ENCODE measurements at regions not wholly inside any gene's neighbourhood (a gene's known extent, or its start where the extent isn't known, plus 50 kb on each side); places are given as distances from the start of the nearest gene placed in this dataset.
A peak's percentile ranks its signal among the peaks of the same experiment; 100 is the strongest.
"Not testable (repeated sequence)": the region's sequence is repeated elsewhere in the genome, so short reads cannot be mapped to it uniquely, and the experiment has no call there.

- Histone ChIP-seq H3K9ac (ENCODE audit: extremely low read depth, low read length, poor library complexity, severe bottlenecking) (no peak overlapping the region), H3K27ac (ENCODE audit: low read depth, low read length) (peak overlapping the region; percentile 38), H3K4me1 (ENCODE audit: control insufficient read depth, insufficient read depth, low read length) (no peaks in the 10 kb centered on the region), H3K36me3 (ENCODE audit: control insufficient read depth, insufficient read depth, low read length) (no peaks in the 10 kb centered on the region), H3K4me3 (ENCODE audit: low read length) (no peak overlapping the region), H3K27me3 (ENCODE audit: control insufficient read depth, insufficient read depth, low read length, poor library complexity, severe bottlenecking) (no peaks in the 10 kb centered on the region), H3K9me3 (ENCODE audit: control insufficient read depth, low read length) (peaks cover 4% of the 10 kb centered on the region)
- 92 to 94% methylated on average over 3 of the region's 3 CpGs for whole genome bisulfite sequencing, 2 experiments (ENCODE audit: insufficient coverage in 1 of 2, insufficient read length in 1 of 2)
- DNase-seq, result no peak
- Mint-ChIP-seq H3K36me3 (ENCODE audit: low read depth) (no peaks in the 10 kb centered on the region), H3K4me3 (no peak overlapping the region), H3K9me3 (peaks cover 7% of the 10 kb centered on the region), H3K4me1 (peaks cover 2% of the 10 kb centered on the region), H3K27me3 (ENCODE audit: insufficient read depth) (no peaks in the 10 kb centered on the region), H3K27ac (no peak overlapping the region)
- TF ChIP-seq CTCF (conservative IDR thresholded peaks at IDR 0.05), result no peak
Observed at GRCh38 chr10:64191286-64191685, 670.1 kb downstream of the REEP3 start.

GRCh38 chr10:64196638-64197315 is 675.6 kb downstream of the REEP3 start:
- no peaks in the 10 kb centered on the region for H3K36me3 Mint-ChIP-seq (ENCODE audit: low read depth)
- no peaks in the 10 kb centered on the region for H3K27me3 ChIP-seq (ENCODE audit: control insufficient read depth, insufficient read depth, low read length, poor library complexity, severe bottlenecking)
- no peak for DNase-seq
- H3K27ac Mint-ChIP-seq, result no peak overlapping the region
- H3K36me3 ChIP-seq (ENCODE audit: control insufficient read depth, insufficient read depth, low read length), result no peaks in the 10 kb centered on the region
- no peak for TF ChIP-seq CTCF (conservative IDR thresholded peaks at IDR 0.05)
- H3K4me3 ChIP-seq (ENCODE audit: low read length), result no peak overlapping the region
- no peaks in the 10 kb centered on the region for H3K9me3 ChIP-seq (ENCODE audit: control insufficient read depth, low read length)
- no peaks in the 10 kb centered on the region for H3K27me3 Mint-ChIP-seq (ENCODE audit: insufficient read depth)
- 97% methylated on average over 38 to 59 of the region's 59 CpGs for WGBS, 2 experiments (ENCODE audit: insufficient coverage in 1 of 2, insufficient read length in 1 of 2)
- no peak overlapping the region for H3K27ac ChIP-seq (ENCODE audit: low read depth, low read length)
- H3K4me1 ChIP-seq (ENCODE audit: control insufficient read depth, insufficient read depth, low read length), result no peaks in the 10 kb centered on the region
- no peak overlapping the region for H3K4me3 Mint-ChIP-seq
- H3K9ac ChIP-seq (ENCODE audit: extremely low read depth, low read length, poor library complexity, severe bottlenecking), result no peak overlapping the region
- H3K4me1 Mint-ChIP-seq, result no peaks in the 10 kb centered on the region
- H3K9me3 Mint-ChIP-seq, result peaks cover 13% of the 10 kb centered on the region

- Histone ChIP-seq H3K36me3 (ENCODE audit: control insufficient read depth, insufficient read depth, low read length) (no peaks in the 10 kb centered on the region), H3K27me3 (ENCODE audit: control insufficient read depth, insufficient read depth, low read length, poor library complexity, severe bottlenecking) (no peaks in the 10 kb centered on the region), H3K4me3 (ENCODE audit: low read length) (no peak overlapping the region), H3K4me1 (ENCODE audit: control insufficient read depth, insufficient read depth, low read length) (no peaks in the 10 kb centered on the region), H3K9me3 (ENCODE audit: control insufficient read depth, low read length) (no peaks in the 10 kb centered on the region), H3K27ac (ENCODE audit: low read depth, low read length) (no peak overlapping the region), H3K9ac (ENCODE audit: extremely low read depth, low read length, poor library complexity, severe bottlenecking) (no peak overlapping the region)
- Mint-ChIP-seq H3K27ac (no peak overlapping the region), H3K4me3 (no peak overlapping the region), H3K4me1 (no peaks in the 10 kb centered on the region), H3K36me3 (ENCODE audit: low read depth) (no peaks in the 10 kb centered on the region), H3K9me3 (peaks cover 5% of the 10 kb centered on the region), H3K27me3 (ENCODE audit: insufficient read depth) (no peaks in the 10 kb centered on the region)
- 90 to 100% methylated on average over 1 to 2 of the region's 2 CpGs for WGBS, 2 experiments (ENCODE audit: insufficient coverage in 1 of 2, insufficient read length in 1 of 2)
- no peak for TF ChIP-seq CTCF (conservative IDR thresholded peaks at IDR 0.05)
- no peak for DNase-seq
Observed at GRCh38 chr10:64201936-64202335, 680.7 kb downstream of the REEP3 start.

- not testable (repeated sequence) for H3K27me3 Mint-ChIP-seq (ENCODE audit: insufficient read depth); H3K27ac Mint-ChIP-seq; H3K4me1 ChIP-seq (ENCODE audit: control insufficient read depth, insufficient read depth, low read length); H3K27ac ChIP-seq (ENCODE audit: low read depth, low read length); H3K4me1 Mint-ChIP-seq; H3K9me3 ChIP-seq (ENCODE audit: control insufficient read depth, low read length); H3K36me3 ChIP-seq (ENCODE audit: control insufficient read depth, insufficient read depth, low read length); H3K4me3 ChIP-seq (ENCODE audit: low read length); H3K9ac ChIP-seq (ENCODE audit: extremely low read depth, low read length, poor library complexity, severe bottlenecking); H3K27me3 ChIP-seq (ENCODE audit: control insufficient read depth, insufficient read depth, low read length, poor library complexity, severe bottlenecking); H3K9me3 Mint-ChIP-seq; DNase-seq; H3K4me3 Mint-ChIP-seq; H3K36me3 Mint-ChIP-seq (ENCODE audit: low read depth)
- WGBS, 2 experiments (ENCODE audit: insufficient coverage in 1 of 2, insufficient read length in 1 of 2), result 92 to 98% methylated on average over 5 to 7 of the region's 7 CpGs
Observed at GRCh38 chr10:64204504-64204903, 683.3 kb downstream of the REEP3 start.
